Natural killer cell (primary cell): ENCODE measurements at regions not wholly inside any gene's neighbourhood (a gene's known extent, or its start where the extent isn't known, plus 50 kb on each side); places are given as distances from the start of the nearest gene placed in this dataset.

Source experiments
- ATAC-seq, 3 donors: fragments of 150-1000 bp in 2 of 3; fragments of 200-7000 bp in 1 of 3; cut with Tn5 transposase; 1 replicate in 1 of 3; 2 replicates in 2 of 3; pipeline ENCODE4 v1.10.0; 2021; ENCODE audit warnings: mild to moderate bottlenecking in 2 of 3, moderate library complexity in 2 of 3
- DNase-seq, 2 donors: peaks; one replicate each; pipeline versions ENCODE4 v3.0.0 to v3.0.0-alpha.2; 2013 to 2021; ENCODE audit warnings: mixed read lengths in 1 of 2
- H3K27ac ChIP-seq: one replicate; pipeline ENCODE4 v1.5.1; 2013; ENCODE audit warnings: mild to moderate bottlenecking, low read length
- H3K27me3 ChIP-seq: one replicate; pipeline ENCODE4 v1.6.1; 2013; ENCODE audit warnings: low read length; ENCODE audit not compliant: control insufficient read depth, insufficient read depth
- H3K36me3 ChIP-seq: one replicate; pipeline ENCODE4 v1.6.1; 2013; ENCODE audit warnings: low read length; ENCODE audit not compliant: control insufficient read depth, insufficient read depth
- H3K4me1 ChIP-seq: one replicate; pipeline ENCODE4 v1.6.1; 2013; ENCODE audit warnings: low read length; ENCODE audit not compliant: control insufficient read depth, insufficient read depth
- H3K4me3 ChIP-seq: one replicate; pipeline ENCODE4 v1.5.1; 2013; ENCODE audit warnings: low read length
- H3K9me3 ChIP-seq: one replicate; pipeline ENCODE4 v1.6.1; 2013; ENCODE audit warnings: low read length; ENCODE audit not compliant: control insufficient read depth, insufficient read depth
- H3K27ac Mint-ChIP-seq, 2 donors: one replicate each; pipeline ENCODE4 v1.8.0; 2022; ENCODE audit warnings: mild to moderate bottlenecking in 2 of 2, mixed read lengths in 2 of 2, moderate library complexity in 1 of 2
- H3K27me3 Mint-ChIP-seq, 2 donors: one replicate each; pipeline ENCODE4 v1.8.0; 2022; ENCODE audit warnings: low read depth in 2 of 2, mixed read lengths in 2 of 2
- H3K36me3 Mint-ChIP-seq: one replicate; pipeline ENCODE4 v1.8.0; 2022; ENCODE audit warnings: mixed read lengths
- H3K4me1 Mint-ChIP-seq, 2 donors: one replicate each; pipeline ENCODE4 v1.8.0; 2022; ENCODE audit warnings: mixed read lengths in 2 of 2
- H3K4me3 Mint-ChIP-seq: one replicate; pipeline ENCODE4 v1.8.0; 2022; ENCODE audit warnings: mild to moderate bottlenecking, moderate library complexity, mixed read lengths
- H3K9me3 Mint-ChIP-seq, 2 donors: one replicate each; pipeline ENCODE4 v1.8.0; 2022; ENCODE audit warnings: mixed read lengths in 2 of 2
- CTCF ChIP-seq: fragments of 200-600 bp; IDR thresholded peaks from one replicate; pipeline ENCODE4 v1.8.0; 2022; ENCODE audit warnings: antibody characterized with exemption
- WGBS: methylation state at CpG from one replicate; pipeline ENCODE4 v1.1.7; 2013; ENCODE audit warnings: missing lambda C conversion rate; ENCODE audit not compliant: insufficient coverage; 5-methylcytosine and 5-hydroxymethylcytosine counted together
- intact Hi-C: fragments of 100-400 bp; cut with micrococcal nuclease; formaldehyde crosslinking; loops from one replicate; pipeline ENCODE4 v1.14.2; 2022

DNA sequence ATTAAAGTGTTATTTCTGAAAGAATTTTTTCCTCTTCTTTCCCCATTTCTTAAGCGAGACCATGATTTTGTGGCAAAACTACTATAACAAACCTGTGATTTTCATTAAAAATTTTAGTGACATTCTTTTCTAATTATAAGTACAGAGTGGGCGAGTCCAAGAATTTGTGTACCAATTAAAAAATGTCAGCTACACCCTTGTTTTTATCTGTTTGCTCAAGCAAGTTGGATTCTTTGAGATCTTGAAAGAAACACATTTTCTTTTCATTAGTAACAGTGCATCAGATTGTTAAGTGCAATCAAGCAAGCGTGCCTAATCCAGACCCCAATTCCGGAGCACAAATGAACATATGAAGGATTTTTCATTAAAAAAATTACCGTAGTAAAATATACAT lies 338.8 kb upstream of the DDHD1 start:
- Mint-ChIP-seq H3K36me3 (no peaks in the 10 kb centered on the region), H3K4me3 (no peak overlapping the region), H3K27me3 (no peaks in the 10 kb centered on the region), H3K4me1 (no peaks in the 10 kb centered on the region), H3K27ac (no peak overlapping the region), H3K9me3 (peaks cover 5 to 7% of the 10 kb centered on the region in 2 donors)
- intact Hi-C loops, result no loop called here
- Histone ChIP-seq H3K9me3 (no peaks in the 10 kb centered on the region), H3K4me1 (no peaks in the 10 kb centered on the region), H3K36me3 (no peaks in the 10 kb centered on the region), H3K27ac (no peak overlapping the region), H3K4me3 (no peak overlapping the region), H3K27me3 (no peaks in the 10 kb centered on the region)
- no peak for DNase-seq
- WGBS, result 100% methylated on average over 2 of the region's 5 CpGs
- no peak for TF ChIP-seq CTCF
- ATAC-seq, result no peak

DNA sequence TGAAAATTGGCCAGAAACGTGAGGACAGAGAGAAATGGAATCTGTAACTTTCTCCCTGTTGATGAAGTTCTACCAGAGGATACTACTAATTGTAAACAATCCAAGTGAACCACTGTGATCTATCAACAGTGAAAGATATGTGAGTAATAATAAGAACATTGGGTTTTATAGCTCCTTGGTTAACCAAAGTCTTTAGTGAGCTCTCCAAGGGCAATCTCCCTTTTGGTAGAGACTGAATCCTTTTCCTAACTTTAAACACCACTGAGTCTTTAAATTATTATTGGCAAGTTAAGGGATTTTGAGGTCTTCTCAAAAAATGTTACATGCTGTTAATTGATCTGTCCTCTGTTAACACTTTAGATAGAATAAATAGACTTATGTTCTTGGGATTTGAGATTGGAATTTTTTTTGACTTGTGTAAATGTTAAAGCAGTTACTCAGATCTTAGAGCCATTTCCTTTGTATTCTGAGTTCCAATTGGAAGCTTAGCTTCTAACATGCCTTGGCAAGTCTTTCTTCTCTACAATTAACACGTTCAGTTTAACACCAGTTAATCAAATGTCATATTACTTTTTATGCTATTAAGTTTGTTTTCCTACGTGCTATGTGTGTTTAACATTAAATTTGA lies 338.2 kb upstream of the DDHD1 start:
- H3K27me3 ChIP-seq, result no peaks in the 10 kb centered on the region
- no peak overlapping the region for H3K4me3 Mint-ChIP-seq
- peaks cover 2 to 4% of the 10 kb centered on the region in 2 donors for H3K9me3 Mint-ChIP-seq
- H3K4me1 ChIP-seq, result no peaks in the 10 kb centered on the region
- no peak for DNase-seq
- no peak for ATAC-seq
- H3K4me3 ChIP-seq, result no peak overlapping the region
- no peak overlapping the region for H3K27ac Mint-ChIP-seq
- WGBS, result 89% methylated on average over 1 of the region's 3 CpGs
- no peak for TF ChIP-seq CTCF
- intact Hi-C loops, result no loop called here
- no peak overlapping the region for H3K27ac ChIP-seq
- no peaks in the 10 kb centered on the region for H3K4me1 Mint-ChIP-seq
- H3K9me3 ChIP-seq, result no peaks in the 10 kb centered on the region
- H3K27me3 Mint-ChIP-seq, result no peaks in the 10 kb centered on the region
- no peaks in the 10 kb centered on the region for H3K36me3 Mint-ChIP-seq
- no peaks in the 10 kb centered on the region for H3K36me3 ChIP-seq

DNA sequence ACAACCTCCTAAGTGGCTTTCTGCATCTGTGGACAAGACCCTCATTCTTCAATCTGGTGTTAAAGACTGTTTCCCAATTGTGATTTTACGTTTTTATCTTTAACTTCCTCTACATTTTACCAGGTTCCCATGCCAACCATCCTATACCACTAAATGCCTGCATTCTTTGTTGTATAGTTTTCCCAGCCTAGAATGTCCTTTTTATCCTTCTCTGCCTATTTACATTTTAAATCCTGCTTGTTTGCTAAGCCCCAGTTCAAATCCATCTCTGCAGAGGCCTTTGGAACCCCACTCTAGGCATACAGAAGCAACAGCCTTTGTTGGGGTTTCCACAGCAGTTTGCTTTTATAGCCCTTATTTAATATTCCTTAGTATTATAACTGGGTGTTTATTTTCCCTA lies 325.1 kb upstream of the DDHD1 start:
- WGBS, result 67% methylated on average over 1 of the region's 1 CpG
- no peaks in the 10 kb centered on the region for H3K27me3 Mint-ChIP-seq
- DNase-seq (no peak), ATAC-seq (no peak)
- intact Hi-C loops, result no loop called here
- Histone ChIP-seq H3K36me3 (no peaks in the 10 kb centered on the region), H3K9me3 (peaks cover 13% of the 10 kb centered on the region), H3K27ac (no peak overlapping the region), H3K4me1 (no peaks in the 10 kb centered on the region), H3K4me3 (no peak overlapping the region), H3K27me3 (no peaks in the 10 kb centered on the region)
- no peak overlapping the region for H3K27ac Mint-ChIP-seq
- peaks cover 11 to 13% of the 10 kb centered on the region in 2 donors for H3K9me3 Mint-ChIP-seq
- H3K4me1 Mint-ChIP-seq, result no peaks in the 10 kb centered on the region
- H3K36me3 Mint-ChIP-seq, result peaks cover 11% of the 10 kb centered on the region
- TF ChIP-seq CTCF, result no peak
- no peak overlapping the region for H3K4me3 Mint-ChIP-seq

GRCh38 chr14:53473480-53473879 lies 320.4 kb upstream of the DDHD1 start:
- no peaks in the 10 kb centered on the region for H3K4me1 Mint-ChIP-seq

More at GRCh38 chr14:53473480-53473879, 320.4 kb upstream of the DDHD1 start:
- no peaks in the 10 kb centered on the region for H3K27me3 Mint-ChIP-seq
- no peaks in the 10 kb centered on the region for H3K36me3 Mint-ChIP-seq
- peaks cover 3% of the 10 kb centered on the region for H3K9me3 ChIP-seq
- 100% methylated on average over 1 of the region's 1 CpG for WGBS
- no peaks in the 10 kb centered on the region for H3K27me3 ChIP-seq
- no peak overlapping the region for H3K27ac Mint-ChIP-seq
- no peak for TF ChIP-seq CTCF
- H3K4me3 Mint-ChIP-seq, result no peak overlapping the region
- H3K4me1 ChIP-seq, result no peaks in the 10 kb centered on the region
- H3K36me3 ChIP-seq, result no peaks in the 10 kb centered on the region
- peaks cover 0 to 2% of the 10 kb centered on the region in 2 donors for H3K9me3 Mint-ChIP-seq
- intact Hi-C loops, result no loop called here
- H3K27ac ChIP-seq, result no peak overlapping the region
- no peak for DNase-seq
- no peak for ATAC-seq
- H3K4me3 ChIP-seq, result no peak overlapping the region
